GM19239 (cell line): ENCODE measurements at regions not wholly inside any gene's neighbourhood (a gene's known extent, or its start where the extent isn't known, plus 50 kb on each side); places are given as distances from the start of the nearest gene placed in this dataset.

Experiments used
- DNase-seq: peaks from one replicate; pipeline ENCODE4 v3.0.0; 2011; ENCODE audit warnings: low spot score; ENCODE audit not compliant: insufficient read length
- FAIRE-seq: peaks from 2 replicates; lab custom pipeline; 2011; peaks lifted over from hg19 to GRCh38; lab: Jason Lieb, UNC

DNA sequence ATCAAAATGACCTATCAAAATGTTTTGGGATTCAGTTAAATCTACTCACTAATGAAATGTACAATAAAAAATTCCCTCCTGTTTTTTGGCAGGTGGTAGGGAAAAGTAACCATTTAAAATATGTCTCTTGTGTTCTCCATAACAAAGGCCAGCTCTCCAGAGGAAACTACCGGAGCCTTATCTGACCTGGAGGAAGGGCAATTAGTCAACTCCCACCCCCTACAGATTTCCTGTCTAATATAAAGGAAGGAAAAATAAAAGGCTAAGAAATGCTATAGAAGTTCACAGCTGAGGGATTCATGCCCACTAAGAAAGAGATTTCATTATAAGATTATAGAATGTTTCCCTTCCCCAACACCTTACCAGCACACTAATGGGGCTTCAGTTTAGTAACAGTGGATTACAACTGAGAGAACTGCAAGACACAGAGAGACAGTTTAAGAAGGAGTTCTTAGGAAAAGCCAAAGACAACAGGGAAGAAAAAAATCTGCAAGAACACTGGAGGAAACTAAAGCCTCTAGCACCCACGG, 376.5 kb upstream of the KCNMB2 start:
- no peak for FAIRE-seq
- DNase-seq: no peak

- no peak for FAIRE-seq
- no peak for DNase-seq
These were observed 366.8 kb upstream of the KCNMB2 start for GRCh38 chr3:178169421-178169820.

DNA sequence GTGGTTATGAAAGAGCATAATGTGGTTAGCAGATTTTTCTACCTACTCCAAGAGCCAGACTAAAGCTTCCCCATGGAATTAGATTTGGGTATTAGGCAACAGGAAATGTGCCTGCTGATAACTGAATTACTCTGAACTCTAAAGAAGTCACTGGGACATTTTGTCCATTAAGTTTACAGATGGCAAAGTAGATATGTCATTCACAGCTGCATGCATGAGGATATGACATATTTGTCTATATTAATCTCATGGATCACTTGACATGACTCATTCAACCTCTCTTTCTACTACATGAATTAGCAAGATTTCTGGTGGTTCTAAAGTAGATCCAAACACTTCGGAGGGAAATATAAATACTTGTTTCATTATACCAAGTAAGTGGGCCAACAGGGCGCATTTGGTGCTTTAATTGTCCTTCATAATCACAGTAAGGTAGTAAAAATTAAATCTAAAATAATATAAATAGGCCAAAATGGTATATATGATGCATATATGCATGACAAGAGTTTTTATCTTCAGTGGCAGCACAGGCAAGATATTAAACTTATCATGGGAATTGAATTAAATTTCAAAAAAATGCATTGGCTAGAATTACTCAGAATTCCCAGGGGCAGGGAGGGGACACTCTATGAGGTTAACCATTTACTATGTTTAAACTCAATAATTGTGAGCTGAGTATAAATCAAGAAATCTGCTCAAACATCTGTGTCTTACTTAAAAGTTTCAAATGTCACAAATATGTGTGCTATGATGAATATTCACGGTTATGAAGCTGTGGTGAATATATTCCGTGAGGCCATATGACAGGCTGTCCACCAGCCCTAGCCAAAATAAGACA, 365.3 kb upstream of the KCNMB2 start:
- FAIRE-seq (no peak), DNase-seq (no peak)

GRCh38 chr3:178172121-178172520, 364.1 kb upstream of the KCNMB2 start:
- FAIRE-seq (no peak), DNase-seq (no peak)

DNA sequence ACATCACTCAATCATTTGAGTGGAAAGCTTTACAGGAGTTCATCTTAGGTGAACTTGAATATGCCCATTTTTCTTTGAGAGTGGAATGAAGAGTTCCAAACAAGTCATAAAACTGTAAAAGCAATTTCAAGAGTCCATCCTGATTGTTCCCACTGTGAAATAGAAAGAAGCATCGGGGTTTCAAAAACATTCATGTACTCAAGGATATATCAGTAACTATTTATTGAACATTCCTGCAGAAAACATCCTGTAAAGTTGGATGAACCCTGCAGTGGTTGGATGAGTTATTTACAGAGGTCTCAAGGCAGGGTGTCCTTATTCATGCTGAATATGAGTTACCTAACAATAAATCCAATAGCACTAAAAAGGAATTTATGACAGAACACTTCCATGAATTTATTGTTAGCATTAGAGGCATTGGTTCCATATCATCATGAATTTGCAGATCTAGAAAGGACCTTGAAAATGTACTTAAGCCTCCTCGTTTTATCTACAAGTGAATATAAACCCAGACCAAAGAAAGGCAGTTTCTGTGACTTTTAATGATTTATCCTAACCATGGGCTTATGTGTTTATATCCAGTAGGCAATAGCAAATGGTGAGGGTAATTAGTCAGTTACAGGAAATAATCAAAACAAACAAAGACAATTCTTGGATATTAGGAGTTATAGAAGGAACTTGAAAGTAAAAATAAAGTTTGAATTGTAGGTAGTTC, 361.9 kb upstream of the KCNMB2 start:
- FAIRE-seq (no peak), DNase-seq (no peak)

- FAIRE-seq (no peak), DNase-seq (no peak)
These were observed 355.1 kb upstream of the KCNMB2 start for GRCh38 chr3:178181088-178181487.

DNA sequence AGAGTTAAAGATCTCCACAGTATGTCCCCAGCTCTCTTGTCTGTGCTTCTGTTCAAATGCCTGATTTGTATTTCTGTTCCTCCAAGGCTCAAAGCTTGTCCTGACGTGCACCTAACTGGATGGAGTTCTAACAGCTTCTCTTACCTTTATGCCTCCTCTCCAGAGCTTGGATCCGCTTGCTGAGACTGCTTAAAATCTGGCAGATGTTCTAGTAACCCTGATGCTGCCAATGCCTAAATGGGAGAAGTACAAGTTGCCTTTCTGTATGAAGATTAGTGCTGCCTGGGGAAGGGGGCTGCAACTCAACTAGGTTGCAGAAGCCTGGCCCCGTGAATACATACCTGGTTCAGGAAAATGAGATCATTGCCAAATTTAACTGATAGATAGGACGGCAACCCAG, 354.5 kb upstream of the KCNMB2 start:
- DNase-seq (no peak), FAIRE-seq (no peak)

- no peak for FAIRE-seq
These were observed 353.9 kb upstream of the KCNMB2 start for GRCh38 chr3:178182337-178182779.

GRCh38 chr3:178184833-178185232, 351.4 kb upstream of the KCNMB2 start:
- DNase-seq (no peak), FAIRE-seq (no peak)

More at GRCh38 chr3:178182337-178182779, 353.9 kb upstream of the KCNMB2 start:
- no peak for DNase-seq

GRCh38 chr3:178186666-178187065, 349.6 kb upstream of the KCNMB2 start:
- FAIRE-seq: no peak
- no peak for DNase-seq

DNA sequence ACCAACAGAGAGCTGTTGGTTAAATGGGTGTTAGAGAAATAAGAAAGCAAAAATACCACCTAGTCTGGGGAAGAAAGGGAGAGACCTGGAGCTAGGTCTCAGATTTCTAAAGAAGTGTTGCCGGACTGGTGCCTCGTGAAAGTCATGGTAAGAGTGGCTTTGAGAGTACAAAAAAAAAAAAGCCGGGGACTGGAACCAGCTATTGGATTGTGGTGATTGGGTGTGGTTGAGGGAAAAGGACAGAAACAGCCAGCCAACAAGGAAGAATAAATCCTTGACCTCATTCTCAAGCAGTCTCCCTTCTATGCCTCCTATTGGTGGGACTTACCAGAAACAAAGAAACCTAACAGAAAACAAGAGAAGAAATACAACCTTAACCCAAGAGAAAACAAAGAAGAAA, 346.4 kb upstream of the KCNMB2 start:
- no peak for FAIRE-seq
- no peak for DNase-seq

DNA sequence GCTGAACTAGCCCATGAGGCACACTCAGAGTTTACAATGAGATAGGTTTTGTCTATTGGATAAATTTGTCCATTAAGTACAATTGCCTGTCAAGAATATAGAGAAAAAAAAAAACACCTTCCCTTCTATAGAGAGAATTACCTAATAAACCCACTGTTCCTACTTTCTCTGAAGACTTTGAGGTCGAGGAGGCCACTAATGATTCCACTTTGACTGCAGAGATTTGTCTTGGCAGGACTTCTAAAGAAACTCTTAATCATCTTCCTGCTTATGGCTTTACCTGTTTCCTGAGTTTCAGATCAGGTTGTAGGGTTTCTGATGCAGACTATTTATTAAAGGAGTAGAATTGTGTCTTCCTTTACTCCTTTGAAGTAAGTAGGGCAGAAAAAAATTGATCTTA, 342.4 kb upstream of the KCNMB2 start:
- DNase-seq: no peak
- no peak for FAIRE-seq

DNA sequence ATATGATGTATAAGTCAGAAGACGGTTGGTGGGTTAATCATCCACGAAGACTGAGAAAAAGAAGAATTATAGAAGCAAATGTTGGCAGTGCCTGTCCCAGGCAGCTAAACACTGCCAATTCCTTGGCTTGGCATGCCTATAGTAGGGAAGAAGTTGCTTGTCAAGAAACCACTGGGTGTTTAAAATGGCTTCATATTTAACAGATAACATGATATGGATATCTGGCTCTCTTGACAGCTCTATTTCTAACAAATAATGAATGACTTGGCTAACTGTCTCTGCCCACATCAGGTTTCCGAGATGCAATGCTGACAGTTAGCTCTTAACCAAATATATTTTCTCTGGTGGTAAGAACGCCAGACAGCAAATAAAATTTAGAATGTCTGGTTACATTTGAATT, 341.7 kb upstream of the KCNMB2 start:
- DNase-seq (no peak), FAIRE-seq (no peak)

- FAIRE-seq (no peak), DNase-seq (no peak)
These were observed 340.4 kb upstream of the KCNMB2 start for GRCh38 chr3:178195824-178196223.

- no peak for DNase-seq
- FAIRE-seq: no peak
These were observed 337.9 kb upstream of the KCNMB2 start for GRCh38 chr3:178198329-178198728.

GRCh38 chr3:178200316-178200715, 335.9 kb upstream of the KCNMB2 start:
- FAIRE-seq (no peak), DNase-seq (no peak)

DNA sequence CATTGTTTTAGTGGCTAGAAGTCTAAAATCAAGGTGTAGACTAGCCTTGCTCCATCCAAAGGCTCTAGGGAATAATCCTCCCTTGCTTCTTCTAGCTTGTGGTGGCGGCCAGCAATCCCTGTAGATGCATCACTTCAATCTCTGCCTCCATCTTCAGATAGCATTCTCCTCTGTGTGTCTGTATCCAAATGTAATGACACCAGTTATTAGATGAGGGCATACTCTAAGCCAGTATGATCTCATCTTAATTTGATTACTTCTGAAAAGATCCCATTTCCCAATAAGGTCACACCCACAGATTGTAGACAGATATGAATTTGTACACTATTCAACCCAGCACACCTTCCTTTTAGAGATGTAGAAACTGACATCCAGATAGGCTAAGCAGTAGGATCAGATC, 334.5 kb upstream of the KCNMB2 start:
- FAIRE-seq (no peak), DNase-seq (no peak)

GRCh38 chr3:178202194-178202593, 334.0 kb upstream of the KCNMB2 start:
- FAIRE-seq (no peak), DNase-seq (no peak)

DNA sequence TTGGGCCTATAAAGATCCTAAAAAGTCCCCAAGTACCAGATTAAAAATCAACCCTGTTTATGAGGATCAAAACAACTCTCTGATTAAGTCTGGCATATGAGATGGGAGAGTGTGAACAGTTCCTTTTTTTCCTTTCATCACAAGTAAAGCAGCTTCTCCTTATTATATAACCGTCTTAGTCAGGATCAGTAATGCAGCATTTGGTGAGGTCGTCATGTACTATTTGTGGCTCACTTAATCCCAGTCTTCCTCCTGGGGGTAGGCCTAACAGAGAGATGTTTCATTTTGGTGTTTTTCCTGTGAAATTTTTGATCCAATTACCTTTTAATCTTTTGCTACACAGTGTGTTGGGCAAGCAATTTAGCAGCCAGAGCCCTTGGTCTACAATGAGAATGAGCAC, 333.1 kb upstream of the KCNMB2 start:
- FAIRE-seq (no peak), DNase-seq (no peak)

DNA sequence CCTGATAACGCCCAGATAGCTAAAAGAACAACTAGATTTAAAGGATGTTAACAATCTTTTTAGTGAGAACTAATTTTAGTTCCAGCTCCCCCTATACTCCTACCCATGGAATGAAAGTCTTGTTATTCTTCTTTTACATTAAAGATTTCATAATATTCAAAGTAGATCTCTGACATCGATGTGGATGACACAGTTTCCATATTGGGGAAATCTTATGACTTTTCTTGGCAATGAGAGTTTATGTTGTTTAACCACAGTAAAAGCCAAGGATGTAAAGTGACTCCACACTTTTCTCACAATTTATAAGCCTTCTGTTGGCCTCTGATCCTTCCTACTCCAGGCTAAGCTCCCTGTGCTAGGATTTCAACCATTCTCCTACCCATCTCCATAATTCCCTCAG, 332.6 kb upstream of the KCNMB2 start:
- no peak for DNase-seq
- FAIRE-seq: no peak

GRCh38 chr3:178205740-178206139, 330.5 kb upstream of the KCNMB2 start:
- DNase-seq (no peak), FAIRE-seq (no peak)
